HG03354 (cell line): ENCODE measurements at regions not wholly inside any gene's neighbourhood (a gene's known extent, or its start where the extent isn't known, plus 50 kb on each side); places are given as distances from the start of the nearest gene placed in this dataset.

ENCODE experiments used
- ATAC-seq: cut with Tn5 transposase; IDR thresholded peaks from one replicate; pipeline ENCODE4 v1.9.1; 2021; ENCODE audit warnings: mild to moderate bottlenecking; ENCODE audit not compliant: unreplicated experiment, poor library complexity, severe bottlenecking

DNA sequence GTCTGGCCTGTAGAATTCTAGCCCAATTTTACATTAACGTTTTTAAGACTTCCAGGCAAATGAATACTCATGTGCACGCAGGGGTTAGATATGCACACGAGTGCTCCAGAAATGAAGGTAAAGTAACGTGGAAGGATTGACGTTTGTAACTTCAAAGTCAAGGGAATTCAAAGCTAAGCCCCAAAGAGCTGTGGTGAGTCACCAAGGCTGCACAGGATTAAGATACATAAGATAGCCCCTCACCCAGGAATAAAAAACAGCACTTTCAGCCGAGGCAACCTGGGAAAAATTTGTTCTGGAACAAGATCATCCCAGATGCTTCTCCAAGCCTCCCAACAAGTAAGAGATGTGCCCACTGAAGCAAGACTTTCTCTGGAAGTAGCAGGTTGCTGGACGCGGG, 259.6 kb upstream of the PLXNA2 start:
- ATAC-seq: no peak

DNA sequence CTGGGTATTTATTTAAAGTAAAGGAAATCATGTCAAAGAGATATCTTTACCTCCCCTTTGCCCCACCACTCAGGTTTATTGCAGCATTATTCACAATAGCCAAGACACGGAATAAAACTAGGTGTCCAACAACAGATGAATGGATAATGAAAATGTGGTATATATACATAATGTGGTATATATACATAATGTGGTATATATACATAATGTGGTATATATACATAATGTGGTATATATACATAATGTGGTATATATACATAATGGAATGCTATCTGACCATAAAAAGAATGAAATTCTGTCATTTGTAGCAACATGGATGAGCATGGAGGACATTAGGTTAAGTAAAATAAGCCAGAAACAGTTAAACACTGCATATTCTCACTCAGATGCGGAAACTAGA, 262.6 kb upstream of the PLXNA2 start:
- no peak for ATAC-seq

DNA sequence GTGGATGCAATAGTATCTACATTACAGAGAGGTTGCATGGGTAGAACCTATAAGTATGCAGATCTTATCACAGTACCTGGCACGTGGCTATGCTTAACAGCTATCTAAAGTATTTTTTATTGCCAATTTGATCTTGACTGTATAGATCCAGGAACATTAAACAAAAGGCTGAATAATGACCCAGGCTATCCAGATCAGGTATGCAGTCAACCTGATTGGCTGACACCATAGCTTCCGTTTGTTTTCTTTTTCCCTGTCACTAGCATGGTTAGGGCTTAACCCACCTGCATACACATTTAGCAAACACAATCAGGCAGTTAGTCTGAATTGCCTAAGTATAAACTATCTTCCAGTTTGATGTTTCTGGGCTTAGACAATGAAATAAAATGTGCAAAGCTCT, 264.9 kb upstream of the PLXNA2 start:
- ATAC-seq: no peak

DNA sequence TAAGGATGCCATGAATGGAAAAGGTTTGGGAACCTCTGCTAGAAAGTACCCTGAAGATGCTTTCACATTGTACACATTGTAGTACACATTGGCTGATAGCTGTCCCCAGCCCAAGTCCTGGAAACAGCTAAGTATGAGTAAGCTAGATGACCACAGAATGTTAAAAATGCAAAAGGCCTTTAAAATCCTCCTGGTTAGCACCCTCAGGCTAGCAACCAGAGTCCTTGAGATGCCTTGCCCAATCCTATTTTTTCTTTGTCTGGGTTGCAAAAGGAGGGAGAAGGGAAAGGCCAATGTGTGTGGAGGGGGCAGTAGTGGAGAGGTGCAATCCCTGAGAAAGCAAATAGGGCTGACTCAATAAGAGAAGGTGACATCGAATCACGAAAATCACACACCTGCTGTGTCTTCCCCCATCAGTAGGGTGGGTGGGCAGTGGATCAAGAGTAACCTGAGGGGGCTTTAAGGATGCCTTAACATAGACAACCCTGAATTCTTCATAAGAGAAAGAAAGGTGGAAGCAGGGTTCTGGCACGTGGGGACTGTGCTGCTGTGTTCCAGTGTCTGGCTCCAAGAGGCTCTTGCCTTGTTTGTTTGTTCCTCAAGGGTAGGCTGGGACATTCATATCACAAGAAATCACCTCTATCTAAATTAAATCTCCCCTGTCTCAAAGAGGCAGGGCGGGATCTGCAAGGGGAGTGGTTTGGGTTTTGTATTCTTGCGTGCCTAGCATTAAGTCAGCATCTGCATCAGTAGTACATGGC, 266.2 kb upstream of the PLXNA2 start:
- no peak for ATAC-seq

DNA sequence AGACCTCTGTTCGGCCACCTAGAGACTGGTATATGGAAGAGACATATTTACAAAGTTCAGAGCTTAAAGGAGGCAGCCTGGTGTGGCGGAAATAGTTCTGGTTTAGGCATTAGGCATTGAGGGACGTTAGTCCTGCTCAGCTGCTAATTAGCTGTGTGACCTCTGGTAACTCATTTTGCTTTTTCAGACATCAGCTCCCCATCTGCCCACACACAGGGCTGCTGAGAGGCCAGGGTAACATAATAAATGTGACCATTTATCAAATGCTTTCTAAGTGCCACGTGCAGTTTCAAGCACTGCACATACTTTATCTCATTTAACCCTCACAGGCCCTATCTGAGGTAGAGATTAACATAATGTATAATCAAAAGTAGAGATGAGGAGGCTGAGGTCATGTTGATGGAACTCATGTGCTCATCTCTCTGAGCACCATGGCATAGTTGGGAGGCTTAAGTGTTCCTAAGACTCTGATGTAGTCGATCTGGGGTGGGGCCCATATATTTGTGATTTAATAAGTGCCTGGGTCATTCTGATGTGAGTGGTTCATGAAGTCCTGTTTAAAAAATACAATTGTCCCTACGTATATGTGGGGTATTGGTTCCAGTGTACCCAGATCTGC, 267.2 kb upstream of the PLXNA2 start:
- ATAC-seq: no peak

DNA sequence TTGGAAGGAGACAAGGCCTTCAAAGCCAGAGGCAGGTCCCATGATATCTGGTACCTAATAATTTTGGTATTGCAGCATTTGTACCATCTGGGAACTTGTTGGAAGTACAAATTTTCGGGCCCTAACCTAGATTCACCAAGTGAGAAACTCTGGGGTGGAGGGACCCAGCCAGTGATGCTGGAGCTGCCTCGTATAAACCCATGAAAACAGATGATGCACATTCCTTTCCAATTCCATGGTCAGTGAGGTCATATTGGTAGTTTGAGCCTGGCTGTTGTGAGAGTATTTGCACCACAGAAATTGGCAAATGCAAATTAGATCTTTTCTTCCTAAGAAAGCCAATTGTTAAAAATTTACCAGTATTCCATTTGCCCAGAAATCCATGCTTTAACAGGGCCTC, 269.6 kb upstream of the PLXNA2 start:
- no peak for ATAC-seq

DNA sequence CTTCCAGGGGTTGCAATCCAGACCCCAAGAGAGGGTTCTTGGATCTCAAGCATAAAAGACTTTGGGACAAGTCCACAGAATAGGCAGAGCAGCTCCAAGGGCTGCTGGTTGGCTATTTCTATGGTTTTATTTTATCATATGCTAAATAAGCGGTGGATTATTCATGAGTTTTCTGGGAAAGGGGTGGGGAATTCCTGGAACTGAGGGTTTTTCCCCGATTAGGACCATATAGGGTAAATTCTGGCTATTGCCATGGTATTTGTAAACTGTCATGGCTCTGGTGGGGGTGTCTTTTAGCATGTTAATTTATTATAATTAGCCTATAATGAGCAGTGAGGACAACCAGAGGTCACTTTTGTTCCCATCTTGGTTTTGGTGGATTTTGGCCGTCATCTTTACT, 270.9 kb upstream of the PLXNA2 start:
- ATAC-seq: no peak

DNA sequence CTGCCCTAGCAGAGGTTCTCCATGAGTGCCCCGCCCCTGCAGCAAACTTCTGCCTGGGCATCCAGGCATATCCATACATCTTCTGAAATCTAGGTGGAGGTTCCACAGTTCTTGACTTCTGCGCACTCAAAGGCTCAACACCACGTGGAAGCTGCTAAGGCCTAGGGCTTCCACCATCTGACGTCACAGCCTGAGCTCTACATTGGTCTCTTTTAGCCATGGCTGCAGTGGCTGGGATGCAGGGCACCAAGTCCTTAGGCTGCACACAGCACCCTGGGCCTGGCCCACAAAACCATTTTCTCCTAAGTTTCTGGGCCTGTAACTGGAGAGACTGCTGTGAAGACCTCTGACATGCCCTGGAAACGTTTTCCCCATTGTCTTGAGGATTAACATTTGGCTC, 272.6 kb upstream of the PLXNA2 start:
- ATAC-seq: no peak

DNA sequence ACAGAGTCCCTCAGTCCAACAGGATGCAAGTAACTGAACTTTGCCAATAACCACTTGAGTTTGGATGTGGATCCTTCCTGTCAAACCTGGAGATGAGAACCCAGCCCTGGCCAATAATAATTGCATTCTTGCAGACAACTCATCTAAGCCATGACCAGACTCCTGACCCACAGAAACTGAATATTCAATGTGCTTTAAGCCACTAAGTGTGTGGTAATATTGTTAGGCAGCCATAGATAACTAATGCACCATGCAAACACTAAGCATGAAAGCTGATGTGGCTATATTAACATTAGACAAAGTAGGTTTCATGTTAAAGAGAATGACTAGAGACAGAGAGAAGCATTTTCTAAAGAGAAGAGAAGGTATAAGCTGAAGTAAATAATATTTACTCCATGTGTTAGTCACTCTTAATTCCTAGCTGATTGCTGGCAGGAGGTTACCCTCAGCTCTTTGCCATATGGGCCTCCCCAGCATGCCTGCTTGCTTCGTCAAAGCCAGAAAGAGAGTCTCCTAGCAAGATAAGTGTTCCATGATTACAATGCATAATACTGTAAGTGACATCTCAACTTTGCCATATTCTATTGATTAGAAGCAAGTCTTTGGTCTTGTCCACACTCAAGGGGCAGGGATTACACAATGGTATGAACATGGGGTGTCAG, 276.4 kb upstream of the PLXNA2 start:
- no peak for ATAC-seq

DNA sequence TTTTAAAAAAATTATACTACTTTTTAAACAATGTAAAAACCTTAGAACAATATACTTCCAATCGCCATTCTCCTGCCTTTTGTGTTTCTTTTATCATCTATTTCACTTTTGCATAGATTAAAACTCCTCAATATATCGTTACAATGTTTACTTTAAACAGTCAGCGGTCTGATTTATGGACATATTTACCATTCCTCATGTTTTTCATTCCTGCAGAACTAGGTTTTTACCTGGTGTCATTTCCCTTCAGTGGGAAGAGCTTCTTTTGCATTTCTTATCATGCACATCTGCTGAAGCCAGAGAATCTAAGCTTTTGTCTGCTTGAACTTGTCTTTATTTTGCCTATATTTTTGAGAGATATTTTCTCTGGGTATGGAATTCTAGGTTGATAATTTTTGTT, 277.4 kb upstream of the PLXNA2 start:
- no peak for ATAC-seq

DNA sequence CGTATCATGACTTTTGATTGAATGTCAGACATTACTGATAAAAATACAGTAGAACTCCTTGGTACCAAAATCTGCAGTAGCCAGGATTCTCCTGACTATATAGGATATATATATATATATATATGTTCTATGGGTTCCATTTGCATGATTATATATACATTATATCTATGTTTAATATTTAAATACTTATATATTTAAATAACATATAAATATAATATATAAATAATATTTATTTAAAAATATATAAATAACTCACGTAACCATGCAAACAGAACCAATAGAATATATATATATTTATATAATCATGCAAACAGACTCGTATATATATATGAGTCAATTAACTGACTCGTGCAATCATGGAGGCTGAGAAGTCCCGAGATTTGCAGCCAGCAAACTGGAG, 278.8 kb upstream of the PLXNA2 start:
- no peak for ATAC-seq

DNA sequence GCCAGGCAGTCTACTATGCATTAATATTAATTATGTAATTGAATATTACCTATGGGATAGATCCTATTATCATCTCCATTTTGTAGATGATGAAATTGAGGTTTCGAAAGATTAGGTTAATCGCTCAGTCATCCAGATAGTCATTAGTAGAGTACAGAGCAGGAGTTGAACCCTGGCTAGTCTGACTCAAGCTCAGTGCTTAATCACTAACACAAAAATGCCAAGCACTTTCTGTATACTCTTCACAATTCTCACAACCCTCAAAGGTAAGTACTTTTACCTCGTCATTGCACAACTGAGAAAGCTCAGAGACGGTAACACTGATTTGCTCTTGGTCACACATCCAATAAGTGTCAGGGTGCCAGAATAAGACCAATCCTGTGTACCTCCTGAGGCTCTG, 280.2 kb upstream of the PLXNA2 start:
- no peak for ATAC-seq

DNA sequence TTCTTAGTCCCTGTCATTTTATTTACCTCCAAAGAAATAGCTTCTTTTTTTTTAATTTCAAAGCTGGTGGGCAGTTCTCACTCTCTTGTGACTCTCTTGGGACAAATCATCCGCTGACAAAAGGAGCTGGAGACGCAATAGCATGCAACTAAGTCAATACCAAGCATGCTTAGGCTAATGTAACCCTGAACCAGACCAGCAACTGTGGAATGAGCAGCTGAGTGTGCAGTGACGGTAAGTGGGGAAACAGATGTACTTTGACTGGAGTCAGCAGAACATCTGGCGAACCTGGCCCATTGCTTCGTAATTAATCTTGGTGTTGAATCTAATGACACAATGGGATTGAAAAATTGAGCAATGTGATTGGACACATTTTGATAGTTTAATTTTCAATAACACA, 280.7 kb upstream of the PLXNA2 start:
- no peak for ATAC-seq

DNA sequence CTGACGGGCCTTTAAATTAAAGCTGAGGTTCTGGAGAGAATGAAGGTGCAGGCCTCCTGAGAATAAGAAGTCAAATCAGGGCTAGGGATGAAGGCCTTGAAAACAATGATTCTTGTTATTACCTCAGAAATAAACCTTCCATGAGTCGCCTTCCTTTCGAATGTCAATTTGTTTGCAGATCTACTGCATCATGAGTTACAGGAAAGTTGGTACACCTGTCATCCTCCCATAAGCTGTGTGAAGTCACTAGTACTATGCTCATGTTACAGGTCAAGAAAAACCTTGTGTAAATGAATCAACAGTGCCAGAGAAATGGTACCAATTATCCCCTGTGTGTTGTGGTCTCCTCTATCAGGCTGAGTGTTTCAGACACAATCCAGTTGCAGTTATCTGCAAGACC, 281.2 kb upstream of the PLXNA2 start:
- ATAC-seq: no peak

DNA sequence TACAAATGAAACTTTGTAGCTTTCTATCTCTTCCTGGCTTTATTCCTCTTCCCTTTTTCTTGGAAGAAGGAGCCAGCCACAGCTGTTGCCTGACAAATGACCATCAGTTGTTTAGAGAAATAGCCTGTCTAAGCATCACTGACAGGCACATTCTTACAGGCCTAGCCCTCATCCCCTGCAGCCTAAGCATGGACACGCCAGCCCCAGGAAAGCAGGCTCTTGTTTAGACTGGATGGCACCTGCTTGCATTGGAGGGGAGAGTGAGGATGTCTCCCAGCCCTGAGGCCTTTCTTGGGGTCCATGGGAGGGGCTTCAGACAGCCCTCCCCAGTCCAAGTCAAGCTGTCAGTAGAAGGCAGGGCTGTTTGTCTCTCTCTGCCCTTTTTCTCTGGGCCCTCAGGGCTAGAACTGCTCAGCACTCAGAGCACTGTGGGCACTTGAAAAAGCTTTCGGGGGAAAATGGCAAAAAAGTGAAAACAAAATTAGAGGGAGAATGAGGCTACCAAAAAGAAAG, 282.5 kb upstream of the PLXNA2 start:
- ATAC-seq: no peak

DNA sequence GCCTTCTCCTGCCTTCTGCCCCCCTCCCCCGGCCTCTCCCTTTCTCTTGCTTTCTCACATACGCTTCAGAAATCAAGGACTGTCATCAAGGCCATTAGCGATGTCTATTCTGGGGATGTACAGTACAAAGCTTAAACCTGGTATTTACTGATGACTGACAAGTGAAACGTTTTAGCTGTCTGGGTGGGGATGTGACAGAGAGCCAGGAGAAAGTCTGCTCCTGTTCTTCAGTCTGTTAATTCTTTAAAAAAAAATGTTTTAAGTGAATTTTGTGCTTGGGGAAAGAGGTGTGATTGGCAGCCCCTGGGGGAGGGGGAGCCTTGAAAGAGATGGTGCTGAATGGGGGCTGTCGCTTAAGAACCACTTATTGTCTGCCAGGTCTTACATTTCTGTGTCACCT, 283.0 kb upstream of the PLXNA2 start:
- no peak for ATAC-seq

DNA sequence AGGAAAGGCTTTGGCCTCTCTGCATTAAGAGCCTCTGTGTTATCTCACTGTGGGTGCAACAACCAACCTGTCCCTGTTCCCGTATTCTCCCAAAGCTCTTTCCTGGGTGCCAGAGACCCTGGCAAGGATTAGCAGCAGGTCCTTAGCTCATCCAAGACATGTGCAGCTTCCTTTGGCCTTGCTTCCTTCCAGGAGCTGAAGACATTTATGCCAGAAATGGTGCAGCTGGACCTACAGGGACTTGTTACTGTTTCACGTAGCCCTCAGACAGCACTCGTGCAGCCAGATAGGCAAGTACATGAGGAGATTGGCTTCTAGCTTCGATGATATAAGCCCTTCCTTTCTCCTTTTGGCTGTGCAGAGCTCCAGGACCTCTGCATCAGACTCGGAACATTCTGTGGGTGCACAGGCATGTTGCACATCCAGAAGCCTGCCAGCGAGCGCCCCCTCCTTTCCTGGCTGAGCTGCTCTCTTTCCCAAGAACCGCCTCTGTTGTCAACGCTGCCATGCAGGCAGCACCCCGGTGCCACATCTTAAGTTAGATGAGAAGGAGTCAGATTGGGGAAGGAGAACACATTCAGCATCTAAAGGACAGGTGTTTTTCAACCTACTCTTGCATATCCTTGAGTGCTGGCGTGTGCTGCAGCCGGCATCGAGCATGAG, 284.5 kb upstream of the PLXNA2 start:
- ATAC-seq: no peak

DNA sequence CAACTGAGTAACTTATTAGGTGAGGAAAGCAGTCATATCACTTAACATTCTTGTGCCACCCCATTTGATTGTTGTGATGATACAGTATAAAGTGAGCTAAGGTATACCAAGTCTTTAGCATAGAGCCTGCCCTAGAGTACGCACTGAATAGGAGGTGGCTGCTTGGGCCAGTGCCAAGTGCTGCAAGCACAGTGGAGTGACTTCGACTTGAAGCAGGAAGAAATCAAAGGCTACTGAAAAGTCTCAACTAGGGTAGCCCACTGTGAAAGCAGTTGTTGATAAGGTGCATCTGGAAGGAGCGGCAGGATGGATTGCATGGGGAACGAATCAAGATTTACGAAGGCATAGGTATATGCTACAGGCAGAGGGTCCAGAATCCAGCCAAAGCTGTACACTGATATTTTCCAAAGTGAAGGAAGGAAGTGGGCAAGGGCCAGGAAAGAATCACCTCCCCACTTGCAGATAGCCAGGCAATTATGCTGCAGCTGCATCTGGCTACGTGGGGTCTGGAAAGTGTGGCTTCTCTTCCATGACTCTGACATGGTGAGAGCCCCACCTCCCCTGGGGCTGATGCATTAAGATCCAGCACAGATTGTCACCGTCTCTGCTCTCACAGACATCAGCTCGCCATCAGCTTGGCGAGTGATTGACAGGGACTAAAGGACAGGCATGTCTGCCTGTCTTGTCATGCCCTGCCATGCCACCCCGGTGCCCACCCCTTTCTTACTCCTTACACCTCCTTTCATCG, 287.0 kb upstream of the PLXNA2 start:
- no peak for ATAC-seq

DNA sequence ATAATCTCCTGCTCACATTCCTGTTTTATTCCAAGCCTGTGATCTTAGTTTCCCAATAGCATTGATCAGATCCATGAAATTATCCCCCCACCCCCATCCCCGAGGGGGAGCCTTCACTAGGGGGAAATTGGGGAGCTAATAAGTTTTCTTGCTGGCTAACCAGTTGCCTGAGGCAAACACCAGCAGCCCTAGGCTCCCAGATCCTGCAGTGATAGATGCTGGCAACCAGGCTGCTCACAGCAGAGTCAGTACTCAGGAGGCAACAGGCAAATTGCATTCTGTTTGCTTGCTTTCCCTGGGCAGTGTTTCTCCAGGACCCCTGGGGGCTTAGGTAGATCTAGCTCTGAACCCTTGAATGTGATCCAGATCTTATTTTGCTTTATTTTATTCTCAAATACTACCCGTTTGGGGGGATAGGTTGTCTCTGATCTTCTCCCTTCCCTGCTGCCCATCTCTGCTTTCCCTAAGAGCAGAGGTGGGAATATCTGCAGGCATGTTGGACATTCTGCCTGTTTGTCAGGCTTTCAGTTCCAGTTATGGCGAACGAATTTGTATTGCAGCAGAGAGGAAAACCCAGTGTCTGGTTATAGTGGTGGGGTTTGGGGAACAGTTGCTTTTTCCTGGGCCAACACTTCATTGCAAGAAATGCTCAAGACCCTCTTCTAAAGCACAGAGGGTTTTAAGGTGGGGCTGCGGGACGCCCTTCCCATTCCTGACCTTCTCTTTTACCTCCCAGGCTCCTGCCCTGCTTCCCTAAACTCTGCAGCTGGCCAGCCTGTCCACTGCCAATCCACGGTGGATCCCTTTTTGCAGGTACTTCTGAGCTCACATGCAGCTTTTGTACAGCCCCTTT, 289.8 kb upstream of the PLXNA2 start:
- ATAC-seq: no peak
